NCI-H2227 treated with DMSO at 0.1 percent for 48 hours (cell line): ENCODE measurements at regions not wholly inside any gene's neighbourhood (a gene's known extent, or its start where the extent isn't known, plus 50 kb on each side); places are given as distances from the start of the nearest gene placed in this dataset.
"Not testable (repeated sequence)": the region's sequence is repeated elsewhere in the genome, so short reads cannot be mapped to it uniquely, and the experiment has no call there.

Experiments
- DNase-seq: peaks from one replicate; lab custom pipeline; 2025; lab: John Stamatoyannopoulos, UW

DNA sequence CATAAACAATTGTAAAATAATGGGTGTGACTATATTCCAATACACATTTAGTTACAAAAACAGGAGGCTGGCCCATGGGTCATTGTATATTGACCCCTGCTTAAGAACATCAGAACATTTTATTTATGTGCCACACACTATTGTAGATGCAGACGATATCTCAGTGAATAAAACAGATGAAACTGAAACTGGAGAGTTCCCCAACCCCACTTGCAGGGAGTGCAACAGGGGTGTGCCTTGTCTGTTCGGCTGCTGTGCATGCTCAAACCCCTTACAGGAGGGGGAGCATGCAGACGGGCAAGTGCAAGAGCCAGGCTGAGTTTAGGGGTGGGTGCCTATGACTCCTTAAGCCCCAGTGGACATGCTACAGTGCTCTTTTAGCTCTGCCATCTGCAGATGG lies 509.6 kb downstream of the IGSF11 start:
- DNase-seq = no peak

DNA sequence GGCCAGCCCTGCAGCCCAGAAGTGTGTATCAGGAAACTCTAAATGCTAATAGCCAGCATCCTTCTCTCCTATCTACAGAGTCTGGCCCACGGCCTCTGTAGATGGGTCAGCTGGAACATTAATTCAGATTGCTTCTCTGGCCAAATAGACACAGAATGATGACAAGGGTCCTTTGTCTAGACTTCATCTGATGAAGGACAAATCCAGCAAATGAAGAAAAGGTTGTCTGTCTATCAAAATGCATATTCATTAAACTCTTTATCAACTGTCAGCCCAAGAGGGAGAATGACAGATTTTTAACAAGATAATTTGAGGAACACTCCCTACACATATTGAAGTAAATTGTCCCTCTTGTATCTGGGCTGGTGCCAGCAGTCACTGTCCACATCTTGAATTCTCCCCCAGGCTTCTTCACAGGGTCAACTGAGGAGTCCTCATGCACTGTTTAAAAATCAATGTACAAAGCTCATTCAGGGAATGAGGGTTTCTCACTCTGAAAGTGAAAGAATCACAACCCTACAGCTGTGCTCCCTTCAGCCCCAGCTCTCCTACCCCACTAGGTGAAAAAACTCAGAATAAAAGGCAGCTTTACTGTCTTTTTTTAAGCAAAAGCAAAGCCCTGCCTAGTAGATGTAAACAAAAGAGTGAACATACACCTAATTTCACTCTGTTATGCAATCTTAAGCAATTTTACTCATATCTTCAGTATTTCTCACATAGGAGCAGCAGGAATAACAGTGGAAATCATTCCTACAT lies 507.7 kb downstream of the IGSF11 start:
- no peak for DNase-seq

DNA sequence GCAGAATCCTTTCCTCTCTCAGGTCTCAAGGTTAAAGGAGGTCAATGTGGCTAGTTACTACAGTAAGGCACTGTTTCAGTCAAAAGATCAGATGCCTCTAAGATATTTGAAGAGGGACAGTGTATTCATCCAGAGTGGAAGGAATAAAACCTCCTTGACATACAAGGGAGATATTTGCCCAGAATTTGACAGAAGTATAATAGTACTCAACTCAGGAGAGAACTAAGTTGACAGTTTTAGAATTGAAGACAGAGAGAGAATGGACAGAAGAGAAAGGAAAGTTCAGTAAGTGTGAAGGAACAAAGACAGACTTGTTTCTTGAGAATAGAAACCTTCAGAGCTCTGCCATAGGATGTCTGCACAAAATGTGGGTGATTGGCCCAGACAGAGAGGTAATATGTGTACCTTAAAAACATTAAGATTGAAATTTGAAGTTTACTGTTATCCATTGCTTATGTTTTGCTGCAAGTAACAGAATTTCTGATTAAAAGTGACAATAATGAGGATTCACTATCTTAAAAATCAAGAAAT lies 507.1 kb downstream of the IGSF11 start:
- DNase-seq = no peak

GRCh38 chr3:118529554-118529953 lies 505.1 kb downstream of the IGSF11 start:
- no peak for DNase-seq

DNA sequence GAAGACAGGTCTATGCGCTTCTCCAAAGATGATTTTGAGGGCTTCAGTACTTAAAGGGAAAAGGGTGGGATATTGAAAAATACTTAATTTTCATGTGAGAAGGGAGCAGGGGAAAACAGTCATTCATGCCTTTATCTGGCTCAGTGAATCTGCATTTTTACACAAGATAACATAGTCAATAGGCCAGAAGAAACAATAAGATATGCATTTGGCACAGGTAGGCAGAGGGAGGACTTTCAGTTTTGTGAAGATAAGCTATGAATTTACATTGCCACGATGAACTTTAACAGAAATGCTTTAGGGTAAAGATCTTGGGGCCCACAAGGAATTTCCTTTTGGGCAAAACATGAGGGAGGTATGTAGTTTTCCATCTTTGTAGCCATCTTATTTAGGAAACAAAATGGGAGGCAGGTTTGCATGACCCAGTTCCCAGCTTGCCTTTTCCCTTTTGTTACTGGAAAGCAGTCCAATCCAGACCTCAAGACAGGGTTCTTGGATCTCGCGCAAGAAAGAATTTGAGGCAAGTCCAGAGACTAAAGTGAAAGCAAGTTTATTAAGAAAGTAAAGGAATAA lies 504.2 kb downstream of the IGSF11 start:
- no peak for DNase-seq

- DNase-seq = not testable (repeated sequence)
Observed at GRCh38 chr3:118530927-118531356, 503.7 kb downstream of the IGSF11 start.

DNA sequence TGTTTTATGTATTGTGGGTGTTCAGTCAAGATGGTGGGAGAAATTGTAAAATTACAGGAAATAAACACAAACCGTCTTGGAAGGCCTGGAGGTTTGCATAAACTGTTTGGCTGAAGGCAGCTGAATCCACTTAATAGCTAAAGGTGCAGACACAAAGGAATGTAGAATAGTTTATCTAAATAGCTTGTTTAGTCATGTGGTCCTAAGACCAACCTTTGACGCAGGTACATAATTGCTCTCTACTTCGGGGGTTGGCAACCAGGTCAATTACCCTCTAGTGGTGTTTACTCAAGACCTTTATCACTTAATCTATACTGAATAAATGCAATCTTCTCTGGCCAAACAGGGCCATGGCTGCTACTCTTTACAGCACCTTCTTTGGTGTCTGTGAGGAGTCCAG lies 502.8 kb downstream of the IGSF11 start:
- DNase-seq = no peak

- DNase-seq = no peak
Observed at GRCh38 chr3:118533676-118534075, 501.0 kb downstream of the IGSF11 start.

DNA sequence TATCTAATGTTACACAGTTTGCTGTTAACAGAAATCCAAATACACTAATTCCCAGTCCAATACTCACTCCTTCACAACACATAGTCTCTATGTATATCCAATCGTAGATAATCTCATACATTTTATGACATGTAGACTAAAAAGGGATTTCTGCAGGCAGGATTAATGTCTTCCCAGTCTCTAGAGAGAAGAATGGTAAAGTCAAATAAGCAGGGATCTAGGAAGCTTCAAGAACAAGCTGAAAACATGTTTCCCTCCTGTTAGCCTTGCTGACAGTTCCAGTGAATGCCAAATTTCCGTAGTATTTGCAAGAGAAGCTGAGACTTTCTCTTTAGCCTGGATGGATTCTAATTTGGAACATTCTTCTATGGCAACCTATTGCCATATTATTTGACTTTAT lies 500.1 kb downstream of the IGSF11 start:
- no peak for DNase-seq

- DNase-seq = no peak
Observed at GRCh38 chr3:118536764-118537163, 497.9 kb downstream of the IGSF11 start.

GRCh38 chr3:118537454-118537853 lies 497.2 kb downstream of the IGSF11 start:
- no peak for DNase-seq

DNA sequence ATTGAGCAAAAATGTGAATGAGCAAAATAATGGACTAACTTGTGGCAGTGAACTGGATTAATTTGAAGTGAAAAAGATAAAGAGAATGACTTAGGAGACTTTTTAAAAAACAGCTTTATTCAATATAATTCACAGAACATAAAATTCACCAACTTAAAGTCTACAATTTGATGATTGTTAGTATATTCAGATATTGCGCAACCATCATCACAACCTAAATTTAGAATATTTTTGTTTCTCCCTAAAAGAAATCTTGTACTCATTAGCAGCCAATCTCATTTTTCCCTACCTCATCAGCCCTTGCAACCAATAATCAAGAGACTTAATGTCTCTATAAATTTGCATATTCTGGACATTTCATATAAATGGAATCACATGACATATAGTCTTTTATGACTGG lies 496.5 kb downstream of the IGSF11 start:
- DNase-seq = no peak

GRCh38 chr3:118539820-118540447 lies 494.7 kb downstream of the IGSF11 start:
- DNase-seq = not testable (repeated sequence)

- not testable (repeated sequence) for DNase-seq
Observed at GRCh38 chr3:118540448-118540821, 494.2 kb downstream of the IGSF11 start.

DNA sequence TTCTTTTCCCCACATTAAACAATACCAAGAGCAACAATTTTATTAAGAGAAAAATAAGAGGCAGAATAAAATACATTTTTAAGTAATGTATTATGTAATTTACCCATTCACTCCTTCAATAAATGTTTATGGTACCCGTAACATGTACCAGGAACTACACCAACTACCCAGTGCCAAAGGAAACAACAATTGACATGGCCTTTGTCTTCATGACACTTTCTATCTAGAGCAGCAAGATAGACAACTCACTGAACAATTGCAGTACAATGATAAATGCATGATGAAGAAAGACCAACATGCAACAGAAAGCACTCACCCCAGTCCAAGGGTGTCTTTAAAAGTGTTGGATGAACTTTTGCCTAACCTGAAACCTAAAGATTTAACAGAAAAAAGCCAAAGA lies 493.8 kb downstream of the IGSF11 start:
- no peak for DNase-seq

DNA sequence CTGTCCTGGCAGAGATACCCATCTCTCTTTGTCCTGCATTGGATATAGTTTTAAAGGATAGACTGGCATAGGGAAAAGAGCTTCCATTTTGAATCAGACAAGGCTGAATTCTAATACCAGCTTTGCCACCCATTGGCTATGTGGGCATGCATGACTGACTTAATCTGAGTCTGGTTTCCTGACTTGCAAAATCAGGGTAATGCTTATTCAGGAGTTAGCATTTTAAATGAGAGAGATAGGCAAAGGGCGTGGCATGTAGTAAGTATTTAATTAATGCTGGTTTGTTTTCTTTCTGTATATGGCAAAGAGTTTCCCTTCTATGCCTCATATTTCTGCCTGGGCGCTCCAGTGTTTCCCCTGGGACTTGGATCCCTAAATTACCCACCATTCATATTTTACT lies 492.9 kb downstream of the IGSF11 start:
- DNase-seq = no peak

- DNase-seq = no peak
Observed at GRCh38 chr3:118543832-118544231, 490.8 kb downstream of the IGSF11 start.

GRCh38 chr3:118544458-118544857 lies 490.2 kb downstream of the IGSF11 start:
- DNase-seq = no peak

GRCh38 chr3:118548434-118548833 lies 486.2 kb downstream of the IGSF11 start:
- DNase-seq = no peak

- DNase-seq = no peak
Observed at GRCh38 chr3:118550122-118550521, 484.5 kb downstream of the IGSF11 start.

DNA sequence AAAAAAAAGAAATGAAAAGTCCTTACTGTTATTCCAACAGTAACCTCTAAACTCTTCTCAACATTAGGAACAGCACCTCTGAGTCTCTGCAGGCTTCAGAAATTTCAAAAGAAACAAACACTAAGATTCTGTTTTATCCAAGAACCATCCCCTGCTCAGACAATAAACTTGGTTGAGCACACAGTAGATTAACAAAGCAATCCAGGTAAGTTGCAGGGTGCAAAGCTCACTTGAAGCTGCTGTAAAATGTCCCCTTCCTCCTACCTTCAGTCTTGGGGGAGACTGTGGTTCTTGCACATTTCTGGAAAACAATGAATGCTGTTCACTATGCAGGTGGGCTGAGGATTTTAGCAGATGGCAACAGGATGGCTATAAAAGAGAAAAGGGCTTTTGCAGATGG lies 484.1 kb downstream of the IGSF11 start:
- no peak for DNase-seq

GRCh38 chr3:118554148-118554838 lies 480.4 kb downstream of the IGSF11 start:
- no peak for DNase-seq

DNA sequence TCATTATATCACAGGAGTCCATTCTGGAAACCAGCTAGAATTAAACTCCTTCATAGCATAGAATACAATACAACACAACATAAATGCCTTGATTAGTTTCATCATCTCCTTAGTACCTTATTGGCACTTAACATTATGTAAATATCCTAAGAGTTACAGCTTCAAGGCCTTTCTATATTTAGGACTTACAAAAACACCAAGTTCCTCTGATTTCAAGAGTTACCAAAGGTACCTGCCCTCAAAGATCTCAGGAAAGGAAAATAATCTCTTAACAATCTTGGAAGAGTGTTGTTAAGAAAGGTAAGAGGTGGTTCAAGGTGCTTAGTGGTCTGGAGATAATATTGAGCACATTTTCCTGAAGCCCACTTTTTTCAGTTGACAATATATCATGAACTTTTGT lies 477.7 kb downstream of the IGSF11 start:
- DNase-seq = no peak
